Stimulated activated CD4-positive, alpha-beta T cell treated with anti-CD3 and anti-CD28 coated beads, Interleukin-4, amount 100 ng/mL, for 24 hours (primary cell): ENCODE measurements at regions not wholly inside any gene's neighbourhood (a gene's known extent, or its start where the extent isn't known, plus 50 kb on each side); places are given as distances from the start of the nearest gene placed in this dataset.
"Not testable (repeated sequence)": the region's sequence is repeated elsewhere in the genome, so short reads cannot be mapped to it uniquely, and the experiment has no call there.

ENCODE experiments used
- DNase-seq: peaks from one replicate; pipeline ENCODE4 v3.0.0-alpha.2; 2020

GRCh38 chr3:148534089-148534988 lies 163.4 kb upstream of the AGTR1 start:
- DNase-seq: no peak

GRCh38 chr3:148535001-148535400 lies 162.7 kb upstream of the AGTR1 start:
- no peak for DNase-seq

- no peak for DNase-seq
Measured at GRCh38 chr3:148540266-148540665, 157.4 kb upstream of the AGTR1 start.

GRCh38 chr3:148540851-148541250 lies 156.9 kb upstream of the AGTR1 start:
- no peak for DNase-seq

GRCh38 chr3:148546959-148547358 lies 150.7 kb upstream of the AGTR1 start:
- DNase-seq: no peak

GRCh38 chr3:148551767-148552260 lies 145.9 kb upstream of the AGTR1 start:
- no peak for DNase-seq

GRCh38 chr3:148554367-148554766 lies 143.3 kb upstream of the AGTR1 start:
- no peak for DNase-seq

- DNase-seq: no peak
Measured at GRCh38 chr3:148556664-148557063, 141.0 kb upstream of the AGTR1 start.

GRCh38 chr3:148577579-148577978 lies 120.1 kb upstream of the AGTR1 start:
- DNase-seq: not testable (repeated sequence)

GRCh38 chr3:148582126-148582525 lies 115.6 kb upstream of the AGTR1 start:
- no peak for DNase-seq

GRCh38 chr3:148583793-148584192 lies 113.9 kb upstream of the AGTR1 start:
- no peak for DNase-seq

- DNase-seq: no peak
Measured at GRCh38 chr3:148584438-148584837, 113.3 kb upstream of the AGTR1 start.

- DNase-seq: no peak
Measured at GRCh38 chr3:148585671-148586379, 111.9 kb upstream of the AGTR1 start.

GRCh38 chr3:148588291-148588690 lies 109.4 kb upstream of the AGTR1 start:
- no peak for DNase-seq

- DNase-seq: no peak
Measured at GRCh38 chr3:148591525-148591924, 106.2 kb upstream of the AGTR1 start.

GRCh38 chr3:148598619-148599018 lies 99.1 kb upstream of the AGTR1 start:
- DNase-seq: no peak

GRCh38 chr3:148599481-148599880 lies 98.2 kb upstream of the AGTR1 start:
- DNase-seq: no peak

GRCh38 chr3:148600440-148600839 lies 97.3 kb upstream of the AGTR1 start:
- DNase-seq: no peak

GRCh38 chr3:148600902-148601765 lies 96.6 kb upstream of the AGTR1 start:
- DNase-seq: no peak

GRCh38 chr3:148601766-148602685 lies 95.7 kb upstream of the AGTR1 start:
- DNase-seq: no peak

GRCh38 chr3:148604270-148605085 lies 93.2 kb upstream of the AGTR1 start:
- no peak for DNase-seq
